Stimulated activated CD8-positive, alpha-beta memory T cell treated with anti-CD3 and anti-CD28 coated beads, Interleukin-4, amount 100 ng/mL, for 48 hours (primary cell): ENCODE measurements at regions not wholly inside any gene's neighbourhood (a gene's known extent, or its start where the extent isn't known, plus 50 kb on each side); places are given as distances from the start of the nearest gene placed in this dataset.

Experiments used
- DNase-seq: peaks from one replicate; pipeline ENCODE4 v3.0.0-alpha.2; 2020

- no peak for DNase-seq
Observed at GRCh38 chr1:116299248-116299647, 73.8 kb upstream of the ATP1A1 start.

- no peak for DNase-seq
Observed at GRCh38 chr1:116302281-116302680, 70.8 kb upstream of the ATP1A1 start.

- DNase-seq: no peak
Observed at GRCh38 chr1:116306102-116306501, 66.9 kb upstream of the ATP1A1 start.

GRCh38 chr1:116306840-116307442 is 66.1 kb upstream of the ATP1A1 start:
- DNase-seq: no peak

- DNase-seq: no peak
Observed at GRCh38 chr1:116308276-116308675, 64.8 kb upstream of the ATP1A1 start.

- no peak for DNase-seq
Observed at GRCh38 chr1:116309090-116309870, 63.8 kb upstream of the ATP1A1 start.

- DNase-seq: no peak
Observed at GRCh38 chr1:116310180-116310579, 62.9 kb upstream of the ATP1A1 start.

GRCh38 chr1:116311193-116311592 is 61.9 kb upstream of the ATP1A1 start:
- DNase-seq: no peak

- no peak for DNase-seq
Observed at GRCh38 chr1:116311756-116312680, 61.0 kb upstream of the ATP1A1 start.

GRCh38 chr1:116312681-116313069 is 60.4 kb upstream of the ATP1A1 start:
- DNase-seq: no peak

- DNase-seq: no peak
Observed at GRCh38 chr1:116313776-116314175, 59.3 kb upstream of the ATP1A1 start.

- no peak for DNase-seq
Observed at GRCh38 chr1:116314305-116314919, 58.6 kb upstream of the ATP1A1 start.

- DNase-seq: no peak
Observed at GRCh38 chr1:116316373-116316772, 56.7 kb upstream of the ATP1A1 start.

GRCh38 chr1:116318897-116319296 is 54.1 kb upstream of the ATP1A1 start:
- DNase-seq: no peak

- no peak for DNase-seq
Observed at GRCh38 chr1:116320874-116321273, 52.2 kb upstream of the ATP1A1 start.

GRCh38 chr1:116321766-116322175 is 51.3 kb upstream of the ATP1A1 start:
- no peak for DNase-seq

- no peak for DNase-seq
Observed at GRCh38 chr1:116322752-116323405, 50.2 kb upstream of the ATP1A1 start.
